ENCODE measurements at regions not wholly inside any gene's neighbourhood (a gene's known extent, or its start where the extent isn't known, plus 50 kb on each side); places are given as distances from the start of the nearest gene placed in this dataset.

DNA sequence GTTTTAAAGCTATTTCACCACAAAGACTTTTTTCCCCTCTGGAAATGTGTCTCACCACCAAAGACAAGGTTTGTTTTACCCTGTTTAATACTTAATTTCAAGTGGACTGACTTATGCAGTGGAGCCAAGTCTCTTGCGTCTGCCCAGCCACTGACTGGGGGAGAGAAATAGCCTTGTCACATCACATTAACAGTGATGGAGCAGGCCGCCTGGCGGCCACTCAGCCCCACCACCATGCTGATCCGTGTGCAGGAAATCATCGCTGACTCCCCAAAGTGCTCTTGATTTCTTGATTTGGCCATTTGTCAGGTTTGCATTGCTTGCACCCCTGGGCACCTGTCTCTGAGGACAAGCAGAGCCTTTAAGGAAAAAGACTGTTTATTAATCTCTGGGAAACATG, 334.1 kb downstream of the GLRX3 start:
- DNase-seq: peak; percentile 86

DNA sequence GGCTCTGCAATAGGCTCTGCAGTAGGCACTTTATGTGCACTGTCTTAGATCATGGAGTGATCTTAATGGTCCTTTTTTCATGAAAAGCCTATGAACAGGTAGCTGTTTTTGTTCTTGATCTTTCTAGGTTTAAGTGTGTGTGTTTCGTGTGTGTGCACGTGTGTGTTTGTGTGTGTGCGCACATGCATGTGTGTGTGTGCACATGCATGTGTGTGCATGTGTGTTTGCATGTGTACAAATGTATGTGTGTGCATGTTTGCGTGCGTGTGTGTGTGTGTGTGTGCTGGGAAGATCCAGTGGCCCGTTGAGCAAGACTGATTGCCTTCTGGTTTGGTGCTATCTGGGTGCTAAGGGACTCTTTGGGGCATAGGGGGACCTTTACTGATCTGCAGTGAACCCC, 334.8 kb downstream of the GLRX3 start:
- DNase-seq: no peak

GRCh38 chr10:130471486-130471885, 335.3 kb downstream of the GLRX3 start:
- DNase-seq: no peak

- no peak for DNase-seq
Measured at GRCh38 chr10:130472236-130472635, 336.0 kb downstream of the GLRX3 start.

DNA sequence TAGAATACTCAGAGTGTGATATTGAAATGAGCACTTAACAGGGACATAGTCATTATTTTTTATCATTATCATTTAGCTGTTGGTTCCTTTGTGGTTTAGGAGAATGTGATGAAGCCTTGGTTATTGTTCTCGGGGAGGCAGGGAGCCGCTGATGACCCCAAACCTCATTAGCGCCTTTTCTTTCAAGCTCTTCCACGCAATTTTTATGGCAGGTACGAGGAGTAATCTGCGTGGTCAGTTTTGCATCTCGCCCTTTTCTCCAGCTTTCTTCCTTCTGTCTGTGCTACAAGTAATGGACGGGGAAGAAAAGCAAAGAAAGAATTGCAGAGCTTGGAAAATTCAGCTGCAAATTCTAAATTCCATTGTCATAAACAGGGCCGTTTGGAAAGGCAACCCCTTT, 338.4 kb downstream of the GLRX3 start:
- peak; percentile 57 for DNase-seq

GRCh38 chr10:130477360-130477759, 341.2 kb downstream of the GLRX3 start:
- no peak for DNase-seq

- DNase-seq: no peak
Measured at GRCh38 chr10:130479146-130479545, 343.0 kb downstream of the GLRX3 start.

DNA sequence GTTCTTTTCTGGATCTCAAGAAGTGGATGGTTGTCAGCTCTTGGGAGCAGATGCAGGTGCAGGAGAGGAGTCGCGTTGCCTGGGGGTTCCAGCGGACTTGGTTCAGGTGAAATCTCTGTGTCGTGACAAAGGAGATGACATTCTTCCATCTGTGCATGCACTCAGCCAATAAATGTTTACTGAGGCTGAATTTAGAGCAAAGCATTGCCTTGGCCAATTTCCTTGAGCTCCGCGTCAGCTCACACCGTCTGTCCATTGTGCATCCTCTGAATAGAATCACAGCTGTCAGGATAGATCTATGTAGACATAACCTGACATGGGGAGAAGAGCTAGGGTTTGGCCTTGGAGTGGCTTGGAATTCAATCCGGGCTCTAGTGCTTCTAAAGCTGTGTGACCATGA, 343.7 kb downstream of the GLRX3 start:
- DNase-seq: peak; percentile 84

GRCh38 chr10:130480491-130480890, 344.3 kb downstream of the GLRX3 start:
- no peak for DNase-seq

DNA sequence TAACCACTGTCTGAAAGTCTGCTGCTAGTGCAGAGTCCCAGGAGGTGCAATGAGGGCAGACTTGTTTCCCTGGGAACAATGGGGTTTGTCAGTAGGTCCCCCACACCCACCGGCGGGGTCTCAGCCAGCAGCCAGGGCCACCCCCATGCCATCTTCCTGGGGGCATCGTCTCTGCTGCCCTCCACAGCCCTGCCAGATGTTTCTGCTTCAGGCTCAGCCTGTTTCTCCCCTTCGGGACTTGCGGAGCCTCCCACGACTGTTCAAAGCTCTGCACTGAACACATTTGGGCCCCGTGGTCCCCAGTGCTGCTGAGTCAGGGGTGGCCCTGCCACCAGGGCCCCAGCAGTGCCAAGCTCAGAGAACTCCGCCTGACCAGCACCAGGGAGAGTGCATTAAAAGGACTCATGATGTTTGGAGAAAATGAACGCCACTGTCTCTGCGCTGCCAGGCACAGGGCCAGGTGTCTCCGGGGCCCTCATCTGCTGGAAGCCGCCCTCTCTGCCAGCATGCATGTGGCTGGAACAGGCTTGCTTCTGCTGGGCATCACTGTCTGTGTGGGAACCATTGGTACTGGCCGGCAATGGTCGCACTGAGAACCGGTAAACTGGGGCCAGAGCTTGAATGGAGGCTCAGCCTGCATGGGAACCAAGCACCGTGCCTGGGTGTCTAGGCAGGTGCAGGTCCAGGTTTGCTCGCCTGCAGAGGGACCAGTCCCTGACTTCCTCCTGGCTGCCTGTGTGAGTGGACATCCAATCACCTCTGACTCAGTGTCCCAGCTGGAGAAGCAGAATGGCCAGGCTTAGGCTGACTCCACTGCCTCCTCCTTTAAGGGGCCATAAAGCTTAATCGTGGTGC, 345.1 kb downstream of the GLRX3 start:
- no peak for DNase-seq

DNA sequence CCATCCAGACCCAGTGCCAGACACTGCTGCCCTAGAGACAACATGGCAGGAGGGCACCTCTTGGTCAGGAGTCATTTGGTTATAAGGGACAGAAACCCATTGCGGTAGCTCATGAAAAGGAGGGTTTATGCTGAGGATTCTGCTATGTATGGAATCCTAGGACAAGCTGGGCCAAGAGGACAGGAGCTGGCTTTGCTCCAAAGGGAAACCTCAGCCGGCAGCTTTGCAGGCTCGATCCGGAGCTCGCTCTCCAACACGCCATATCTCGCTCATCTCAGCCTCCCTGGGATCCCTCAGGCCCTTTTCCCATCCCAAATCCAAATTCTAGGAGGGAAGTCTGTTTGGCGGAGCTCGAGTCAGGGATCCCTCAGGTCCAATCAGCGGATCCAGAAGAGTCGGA, 345.7 kb downstream of the GLRX3 start:
- no peak for DNase-seq

DNA sequence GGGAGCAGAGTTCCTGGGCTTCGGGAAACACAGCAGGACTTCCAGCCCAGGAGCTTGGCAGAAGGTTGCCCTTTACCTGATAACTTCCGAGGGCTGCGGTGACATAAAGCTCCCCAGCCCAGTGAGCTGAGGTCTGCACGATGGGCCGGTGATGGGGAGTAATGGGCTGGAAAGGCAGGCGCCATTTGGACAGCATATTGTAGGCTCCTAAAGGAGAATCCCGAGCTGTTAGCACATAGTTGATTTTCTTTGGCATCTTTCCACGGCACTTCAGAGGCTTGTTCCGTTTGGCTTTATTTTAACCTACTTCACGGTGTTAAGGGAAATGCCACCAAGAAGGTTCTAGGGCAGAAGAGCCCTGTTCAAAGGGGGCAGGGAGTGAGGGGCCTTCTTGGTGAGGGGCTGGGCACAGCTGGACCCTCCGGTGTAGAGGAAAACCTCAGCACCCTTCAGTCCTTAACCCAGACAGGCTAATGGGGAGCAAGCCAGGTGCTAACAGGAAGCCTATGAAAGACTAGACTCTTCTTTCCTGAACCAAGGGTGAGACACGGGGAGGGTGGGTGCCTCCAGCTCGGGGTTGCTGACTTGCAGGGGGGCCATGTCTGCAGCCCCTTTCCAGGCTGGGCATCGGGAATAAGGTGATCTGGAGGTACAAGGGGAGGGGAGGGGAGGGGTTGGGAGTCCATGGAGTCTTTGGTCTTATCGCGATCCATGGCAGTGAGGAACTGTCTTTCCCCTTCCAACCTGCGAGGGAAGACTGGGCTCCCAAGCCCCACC, 347.7 kb downstream of the GLRX3 start:
- DNase-seq: peak; percentile 39

DNA sequence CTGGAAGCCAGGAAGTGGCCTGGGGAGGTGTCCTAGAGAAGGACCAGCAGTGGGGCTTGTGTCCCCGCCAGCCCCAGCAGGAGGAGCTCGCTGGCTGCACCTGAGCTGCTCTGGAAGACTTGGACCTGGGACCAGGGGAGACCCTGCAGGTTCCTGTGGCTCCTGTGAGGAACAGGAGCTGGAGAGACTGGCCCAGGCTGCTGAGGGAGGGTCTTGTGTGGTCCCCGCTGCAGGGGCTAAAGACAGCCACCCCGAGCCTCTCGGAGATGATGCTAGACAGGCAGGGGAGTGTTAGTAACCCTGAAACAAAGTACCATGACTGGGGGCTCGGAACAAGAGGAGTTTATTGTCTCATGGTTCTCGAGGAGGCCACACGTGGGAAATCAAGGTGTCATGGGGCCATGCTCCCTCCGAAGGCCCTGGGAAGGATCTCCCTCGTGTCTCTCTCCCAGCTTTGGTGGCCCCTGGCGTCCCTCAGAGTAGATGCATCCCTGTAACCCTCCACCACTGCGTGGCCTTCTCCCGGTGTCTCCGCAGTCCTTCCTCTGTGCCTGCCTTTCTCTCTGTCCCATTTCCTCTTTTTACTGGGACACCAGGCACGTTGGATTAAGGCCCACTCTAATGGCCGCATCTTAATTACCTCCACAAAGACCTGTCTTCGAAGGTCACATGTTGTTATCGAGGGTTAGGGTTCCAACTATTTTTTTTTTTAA, 348.4 kb downstream of the GLRX3 start:
- no peak for DNase-seq

DNA sequence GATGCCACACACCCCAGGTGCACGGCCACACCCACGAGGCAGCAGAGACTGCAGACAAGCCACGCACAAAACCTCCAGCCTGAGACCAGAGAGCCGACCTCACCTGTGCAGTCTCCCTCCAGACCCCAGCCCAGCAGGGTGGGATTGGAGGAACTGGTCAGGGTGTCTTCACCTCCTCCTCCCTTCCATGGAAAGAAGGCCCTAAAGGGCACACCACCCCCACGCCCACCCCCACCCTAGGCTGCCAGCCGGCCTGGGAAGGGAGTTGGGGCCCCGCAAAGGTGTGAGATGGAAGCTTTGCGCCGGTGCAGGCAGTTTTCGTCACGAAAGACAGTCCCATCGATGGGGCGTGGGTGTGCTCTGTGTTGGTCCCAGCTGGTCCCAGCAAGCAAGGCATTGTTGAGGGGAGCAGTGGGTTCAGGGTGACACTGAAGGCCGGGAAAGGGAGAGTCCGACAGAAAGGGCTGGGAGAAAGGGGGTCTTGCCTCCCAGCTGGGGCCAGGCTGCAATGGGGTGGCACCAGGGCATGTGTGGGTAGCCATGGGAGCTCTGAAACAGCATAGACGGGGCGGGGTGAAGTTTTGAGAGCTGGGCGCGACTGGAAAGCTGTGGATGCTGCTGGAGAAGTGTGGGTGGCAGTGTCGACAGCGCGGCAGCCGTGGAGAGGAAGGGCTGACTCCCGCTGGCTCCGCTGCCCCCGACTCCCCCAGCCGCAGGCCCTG, 349.2 kb downstream of the GLRX3 start:
- no peak for DNase-seq

DNA sequence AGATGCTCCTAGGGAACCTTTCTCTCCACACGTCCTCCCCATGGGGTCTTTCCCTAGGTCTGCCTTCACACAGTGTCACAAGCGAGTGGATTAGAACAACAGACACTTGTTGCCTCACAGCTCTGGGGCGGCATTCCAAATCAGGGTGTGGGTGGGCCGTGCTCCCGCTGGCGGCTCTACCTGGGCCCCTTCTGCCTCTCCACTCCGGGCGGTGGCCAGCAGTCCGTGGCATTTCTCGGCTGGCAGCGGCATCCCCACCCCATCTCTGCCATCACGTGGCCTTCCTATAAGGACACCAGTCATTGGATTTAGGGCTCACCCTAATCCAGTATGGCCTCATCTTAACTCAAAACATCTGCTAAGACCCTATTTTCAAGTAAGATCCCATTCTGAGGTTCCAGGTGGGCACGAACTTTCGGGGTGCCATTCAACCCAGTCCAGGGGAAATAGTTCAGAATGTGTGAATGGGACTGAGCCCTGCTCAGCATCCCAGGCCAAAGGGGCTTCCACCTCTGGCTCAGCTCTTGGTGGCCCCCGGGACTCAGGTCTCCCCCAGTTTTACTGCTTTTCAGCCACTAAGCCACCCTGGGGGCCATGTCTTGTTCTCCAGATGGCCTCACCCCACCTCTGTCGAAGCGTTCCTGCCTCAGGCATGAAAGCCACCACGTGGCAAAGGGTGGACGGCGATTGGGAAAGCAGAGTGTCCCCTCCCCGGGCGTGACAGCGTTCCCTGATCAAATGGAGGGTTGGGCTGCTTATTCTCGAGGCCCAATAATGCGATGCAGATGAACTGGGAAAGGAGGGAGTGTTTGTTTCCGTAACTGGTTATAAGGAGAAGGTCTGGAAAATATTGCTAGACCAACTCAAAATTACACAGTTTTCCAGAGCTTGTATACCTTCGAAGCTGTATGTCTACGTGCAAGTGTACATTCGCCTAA, 350.0 kb downstream of the GLRX3 start:
- DNase-seq: no peak

- no peak for DNase-seq
Measured at GRCh38 chr10:130486906-130487305, 350.7 kb downstream of the GLRX3 start.

- DNase-seq: no peak
Measured at GRCh38 chr10:130487566-130487965, 351.4 kb downstream of the GLRX3 start.

- DNase-seq: no peak
Measured at GRCh38 chr10:130489891-130490290, 353.7 kb downstream of the GLRX3 start.

DNA sequence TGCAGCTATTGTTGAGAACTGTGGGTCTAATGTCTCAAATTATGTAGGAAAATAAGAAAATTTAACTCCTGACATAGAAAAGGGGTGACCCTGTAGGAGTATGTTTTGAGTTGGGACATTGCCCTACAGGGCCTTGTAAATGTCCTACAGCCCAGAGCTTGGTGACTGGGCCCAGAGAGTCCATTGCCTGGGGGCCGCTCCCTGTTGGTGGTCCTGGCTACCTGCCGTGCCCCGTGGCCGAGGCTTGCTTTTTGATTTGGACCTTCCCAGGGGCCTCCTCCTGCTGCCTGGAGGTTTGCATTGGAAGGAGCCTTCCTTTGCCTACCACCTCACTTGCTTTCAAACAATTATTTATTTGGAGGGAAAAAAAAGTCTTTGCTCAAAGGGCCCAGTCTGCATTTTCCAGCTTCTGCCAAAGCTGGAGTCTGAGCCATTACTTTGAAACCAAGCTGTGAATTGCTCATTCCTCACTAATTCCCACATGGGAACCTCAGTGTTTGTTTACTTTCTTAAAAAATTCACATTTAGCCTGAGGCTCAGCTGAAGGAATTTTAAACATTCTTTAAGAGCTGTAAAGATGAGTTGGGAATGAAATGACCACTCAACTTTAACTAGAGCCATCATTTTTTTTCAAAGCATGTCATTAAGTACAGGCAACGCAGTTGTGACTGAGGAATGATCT, 355.0 kb downstream of the GLRX3 start:
- peak; percentile 42 for DNase-seq

GRCh38 chr10:130491693-130492050, 355.5 kb downstream of the GLRX3 start:
- no peak for DNase-seq

DNA sequence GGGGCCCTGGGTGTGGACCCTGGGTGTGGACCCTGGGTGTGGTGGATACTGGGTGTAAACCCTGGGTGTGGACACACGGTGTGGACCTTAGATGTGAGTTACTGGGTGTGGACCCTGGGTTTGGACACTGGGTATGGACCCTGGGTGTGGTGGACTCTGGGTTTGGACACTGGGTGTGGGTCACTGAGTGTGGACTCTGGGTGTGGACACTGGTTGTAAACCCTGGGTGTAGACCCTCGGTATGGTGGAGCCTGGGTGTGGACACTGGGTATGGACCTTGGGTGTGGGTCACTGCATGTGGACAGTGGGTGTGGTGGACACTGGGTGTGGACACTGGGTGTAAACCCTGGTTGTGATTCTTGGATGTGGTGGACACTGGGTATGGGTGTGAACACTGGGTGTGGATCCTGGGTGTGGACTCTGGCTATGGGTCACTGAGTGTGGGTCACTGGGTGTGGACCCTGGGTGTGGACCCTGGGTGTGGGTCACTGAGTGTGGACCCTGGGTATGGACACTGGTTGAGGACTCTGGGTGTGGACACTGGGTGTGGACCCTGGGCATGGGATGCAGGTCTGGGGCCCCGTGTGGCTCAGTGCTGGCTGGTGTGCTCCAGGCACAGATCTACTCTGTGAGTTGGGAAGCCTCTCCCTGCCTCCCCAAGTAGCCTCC, 356.2 kb downstream of the GLRX3 start:
- no peak for DNase-seq

Measured in eye (tissue), 1 donor.